ENCODE measurements at regions not wholly inside any gene's neighbourhood (a gene's known extent, or its start where the extent isn't known, plus 50 kb on each side); places are given as distances from the start of the nearest gene placed in this dataset.

- H3K4me1 ChIP-seq = no peaks in the 10 kb centered on the region
- 68 to 85% methylated on average over 5 of the region's 5 CpGs for WGBS, 2 donors
- DNase-seq = no peak
- H3K27ac ChIP-seq = no peak overlapping the region
- H3K27me3 ChIP-seq = no peaks in the 10 kb centered on the region
- no peaks in the 10 kb centered on the region for H3K9me3 ChIP-seq
- no peak overlapping the region for H3K4me3 ChIP-seq (replicated peaks in 1 of 3)
- no peak for TF ChIP-seq POLR2A (IDR thresholded peaks at IDR 0.05)
- TF ChIP-seq, protein P1, sequence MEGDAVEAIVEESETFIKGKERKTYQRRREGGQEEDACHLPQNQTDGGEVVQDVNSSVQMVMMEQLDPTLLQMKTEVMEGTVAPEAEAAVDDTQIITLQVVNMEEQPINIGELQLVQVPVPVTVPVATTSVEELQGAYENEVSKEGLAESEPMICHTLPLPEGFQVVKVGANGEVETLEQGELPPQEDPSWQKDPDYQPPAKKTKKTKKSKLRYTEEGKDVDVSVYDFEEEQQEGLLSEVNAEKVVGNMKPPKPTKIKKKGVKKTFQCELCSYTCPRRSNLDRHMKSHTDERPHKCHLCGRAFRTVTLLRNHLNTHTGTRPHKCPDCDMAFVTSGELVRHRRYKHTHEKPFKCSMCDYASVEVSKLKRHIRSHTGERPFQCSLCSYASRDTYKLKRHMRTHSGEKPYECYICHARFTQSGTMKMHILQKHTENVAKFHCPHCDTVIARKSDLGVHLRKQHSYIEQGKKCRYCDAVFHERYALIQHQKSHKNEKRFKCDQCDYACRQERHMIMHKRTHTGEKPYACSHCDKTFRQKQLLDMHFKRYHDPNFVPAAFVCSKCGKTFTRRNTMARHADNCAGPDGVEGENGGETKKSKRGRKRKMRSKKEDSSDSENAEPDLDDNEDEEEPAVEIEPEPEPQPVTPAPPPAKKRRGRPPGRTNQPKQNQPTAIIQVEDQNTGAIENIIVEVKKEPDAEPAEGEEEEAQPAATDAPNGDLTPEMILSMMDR (IDR thresholded peaks at IDR 0.05) = no peak
- intact Hi-C loops (cut with DNase I) = loop anchor here (10.0 kb wide), 1 partner anchor 118 kb away; no protein-coding TSS in a partner anchor
- no peaks in the 10 kb centered on the region for H3K36me3 ChIP-seq
These were observed 154.2 kb upstream of the FRG1 start for GRCh38 chr4:189786447-189786846.

DNA sequence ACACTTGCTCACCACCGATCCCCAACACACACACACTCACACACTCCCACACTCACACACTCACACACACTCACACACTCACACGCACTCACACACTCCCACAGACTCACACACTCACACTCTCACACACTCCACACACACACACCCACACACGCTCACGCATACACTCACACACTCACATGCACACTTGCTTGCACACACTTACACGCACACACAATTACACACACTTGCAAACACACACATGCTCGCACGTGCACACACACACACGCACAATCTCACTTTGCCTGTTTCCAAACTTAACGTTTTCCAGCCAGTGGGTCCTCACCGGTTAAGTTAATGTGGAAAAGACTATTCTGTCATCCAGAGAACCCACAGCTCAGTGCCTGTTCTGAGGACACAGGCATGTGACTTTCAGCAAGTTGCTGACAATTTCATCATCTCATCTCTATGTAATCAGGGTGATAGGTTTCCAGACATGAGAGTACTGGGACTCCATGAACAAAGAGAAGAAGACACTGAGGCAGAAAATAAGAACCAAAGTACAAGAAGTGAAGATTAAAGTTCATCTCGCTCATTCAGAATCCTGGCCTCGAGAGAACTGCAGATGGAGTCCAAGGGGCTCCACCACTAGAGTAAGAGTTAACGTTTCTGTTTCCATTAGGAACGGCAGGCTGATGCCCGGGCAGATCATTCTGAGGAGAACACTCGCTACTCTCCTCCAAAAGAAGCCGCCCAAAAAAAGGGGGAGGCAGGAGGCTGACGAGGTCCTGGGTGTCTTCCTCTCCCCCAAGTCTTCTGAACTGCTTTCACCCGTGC, 153.2 kb upstream of the FRG1 start:
- H3K9me3 ChIP-seq = no peaks in the 10 kb centered on the region
- no peaks in the 10 kb centered on the region for H3K27me3 ChIP-seq
- DNase-seq = no peak
- TF ChIP-seq POLR2A (IDR thresholded peaks at IDR 0.05) = no peak
- TF ChIP-seq, protein P1 (IDR thresholded peaks at IDR 0.05) = no peak
- WGBS, 2 donors = 80% methylated on average over 19 of the region's 19 CpGs
- H3K4me1 ChIP-seq = no peaks in the 10 kb centered on the region
- H3K4me3 ChIP-seq (replicated peaks in 1 of 3) = no peak overlapping the region
- H3K27ac ChIP-seq = no peak overlapping the region
- intact Hi-C loops (cut with DNase I) = loop anchor here (10.0 kb wide), 1 partner anchor 117 kb away; no protein-coding TSS in a partner anchor
- no peaks in the 10 kb centered on the region for H3K36me3 ChIP-seq

GRCh38 chr4:189792924-189793618, 147.6 kb upstream of the FRG1 start:
- no peak overlapping the region for H3K27ac ChIP-seq
- TF ChIP-seq, protein P1 (IDR thresholded peaks at IDR 0.05) = peak; percentile 60 to 92 (median 72)
- TF ChIP-seq POLR2A (IDR thresholded peaks at IDR 0.05) = no peak
- H3K4me1 ChIP-seq = peaks cover 3 to 8% of the 10 kb centered on the region in 2 donors
- WGBS, 2 donors = 20% methylated on average over 20 of the region's 20 CpGs
- H3K9me3 ChIP-seq = no peaks in the 10 kb centered on the region
- H3K4me3 ChIP-seq (replicated peaks in 1 of 3) = no peak overlapping the region
- H3K27me3 ChIP-seq = no peaks in the 10 kb centered on the region
- peak; percentile 67 to 77 for DNase-seq
- intact Hi-C loops (cut with DNase I) = no loop called here
- no peaks in the 10 kb centered on the region for H3K36me3 ChIP-seq

DNA sequence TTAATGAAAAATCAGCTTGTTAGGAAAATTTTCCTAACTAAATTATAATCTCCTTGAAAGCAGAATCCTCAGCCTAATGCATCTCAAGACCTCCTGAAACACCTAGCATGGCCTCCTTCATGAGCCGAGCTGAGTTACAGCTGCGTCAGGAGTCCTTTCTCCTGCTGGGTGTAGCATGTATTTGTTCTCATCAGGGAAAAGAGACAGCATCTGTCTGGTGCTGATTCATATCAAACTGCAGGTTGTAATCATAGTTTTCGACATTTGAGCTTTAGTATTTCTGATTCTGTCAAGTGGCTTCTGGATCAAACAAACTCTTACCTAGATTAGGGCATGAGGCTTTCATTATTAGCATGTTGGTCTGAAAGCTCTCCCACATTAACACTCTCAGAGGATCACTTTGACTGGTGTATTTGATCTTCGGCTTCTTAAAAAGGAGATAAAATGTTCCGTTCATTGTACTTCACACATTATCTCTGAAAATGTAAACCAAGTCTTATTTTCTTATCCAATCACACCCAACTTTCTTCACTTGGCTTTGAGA, 140.1 kb upstream of the FRG1 start:
- Histone ChIP-seq H3K4me1 (no peaks in the 10 kb centered on the region), H3K36me3 (no peaks in the 10 kb centered on the region), H3K9me3 (no peaks in the 10 kb centered on the region), H3K27ac (no peak overlapping the region), H3K4me3 (replicated peaks in 1 of 3) (no peak overlapping the region), H3K27me3 (no peaks in the 10 kb centered on the region)
- WGBS, 2 donors = 87 to 92% methylated on average over 5 of the region's 5 CpGs
- no peak for TF ChIP-seq POLR2A (IDR thresholded peaks at IDR 0.05)
- TF ChIP-seq, protein P1 (IDR thresholded peaks at IDR 0.05) = no peak
- no peak for DNase-seq
- intact Hi-C loops (cut with DNase I) = no loop called here

Measured in thyroid gland (tissue), 4 donors.